ENCODE measurements at regions not wholly inside any gene's neighbourhood (a gene's known extent, or its start where the extent isn't known, plus 50 kb on each side); places are given as distances from the start of the nearest gene placed in this dataset.
"Not testable (repeated sequence)": the region's sequence is repeated elsewhere in the genome, so short reads cannot be mapped to it uniquely, and the experiment has no call there.

- no peak for DNase-seq
Observed at GRCh38 chr6:151154418-151154817, 85.3 kb upstream of the AKAP12 start.

GRCh38 chr6:151155095-151155494, 84.7 kb upstream of the AKAP12 start:
- DNase-seq, result no peak

GRCh38 chr6:151160929-151161757, 78.6 kb upstream of the AKAP12 start:
- peak; percentile 63 for DNase-seq

DNA sequence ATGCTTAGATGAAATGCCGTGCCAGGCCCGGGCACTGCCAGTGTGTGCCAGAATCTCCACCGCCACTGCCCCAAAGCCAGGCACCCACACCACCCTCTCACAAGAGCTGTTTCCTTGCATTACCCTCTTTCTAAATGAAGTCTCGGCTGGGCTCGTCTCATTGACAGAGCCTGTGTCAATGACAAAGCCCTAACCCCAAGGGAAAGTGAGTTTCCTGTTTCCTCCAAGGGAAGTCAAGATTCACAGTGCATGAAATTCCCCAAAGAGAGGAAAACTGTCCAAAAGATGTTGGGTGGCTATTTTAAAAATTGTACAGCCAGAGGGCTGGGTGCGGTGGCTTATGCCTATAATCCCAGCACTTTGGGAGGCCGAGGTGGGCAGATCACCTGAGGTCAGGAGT, 75.4 kb upstream of the AKAP12 start:
- DNase-seq, result no peak

GRCh38 chr6:151166180-151166579, 73.6 kb upstream of the AKAP12 start:
- no peak for DNase-seq

DNA sequence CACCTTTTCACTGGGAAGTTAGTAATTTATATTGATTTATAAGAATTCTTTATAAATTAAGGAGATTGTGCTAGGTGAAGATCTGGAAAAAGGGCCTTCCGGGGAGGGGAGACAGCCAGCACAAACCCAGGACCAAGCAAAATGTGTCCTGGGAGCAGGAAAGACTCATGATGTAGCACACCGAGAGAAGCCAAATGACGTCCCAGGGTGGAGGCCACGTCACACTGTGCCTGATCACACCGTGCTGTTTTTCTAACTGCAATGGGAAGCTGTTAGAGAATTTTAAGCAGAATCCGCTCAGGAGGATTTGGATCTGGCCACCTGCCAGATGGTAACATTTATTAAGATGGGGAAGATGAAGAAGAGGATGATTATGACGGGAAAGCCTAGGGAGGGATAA, 72.7 kb upstream of the AKAP12 start:
- DNase-seq, result no peak

DNA sequence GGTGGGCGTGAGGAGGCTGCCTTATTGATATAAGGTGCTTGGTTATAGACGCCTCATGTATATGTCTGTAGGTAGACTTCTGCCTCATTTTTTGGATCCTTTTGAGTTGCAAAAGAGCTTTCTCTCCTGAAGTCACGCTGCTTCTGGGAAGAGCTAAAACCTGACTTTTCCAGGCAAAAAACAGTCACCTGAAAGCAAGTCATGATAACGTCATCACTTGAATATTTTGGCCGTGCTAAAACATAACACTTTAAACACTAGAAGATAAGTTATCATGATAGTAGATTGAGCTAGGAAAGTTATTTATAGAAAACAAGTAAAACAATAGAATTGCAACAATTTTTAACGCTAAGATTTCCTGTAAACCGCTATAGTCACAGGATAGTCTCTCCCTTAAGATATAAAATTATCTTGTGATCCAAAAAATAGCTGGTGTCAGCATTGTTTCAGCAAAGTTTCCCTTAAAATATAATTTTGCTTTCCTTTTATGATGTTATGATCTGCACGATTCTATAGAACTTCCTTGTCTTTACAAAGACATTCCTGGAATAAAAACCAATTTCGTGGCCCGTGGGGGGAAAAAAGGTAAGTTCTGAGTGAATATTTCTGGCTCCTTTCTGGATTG, 69.0 kb upstream of the AKAP12 start:
- no peak for DNase-seq

DNA sequence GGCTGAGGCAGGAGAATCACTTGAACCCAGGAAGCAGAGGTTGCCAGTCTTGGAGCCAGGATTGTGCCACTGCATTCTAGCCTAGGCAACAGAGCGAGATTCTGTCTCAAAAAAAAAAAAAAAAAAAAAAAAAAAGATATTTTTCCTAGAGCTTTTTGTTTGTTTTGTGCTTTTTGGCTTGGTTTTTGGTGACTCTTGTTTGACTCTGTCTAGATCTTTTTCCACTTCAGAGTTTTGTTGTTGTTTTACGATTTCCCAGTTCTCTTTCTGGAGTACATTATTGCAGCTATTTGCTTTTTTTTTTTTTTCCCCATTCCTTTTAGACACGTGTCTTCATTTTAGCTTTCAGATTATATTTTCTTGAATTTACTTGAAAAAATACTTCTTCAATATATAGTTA, 67.0 kb upstream of the AKAP12 start:
- DNase-seq, result no peak

- DNase-seq, result no peak
Observed at GRCh38 chr6:151175662-151176445, 63.9 kb upstream of the AKAP12 start.

DNA sequence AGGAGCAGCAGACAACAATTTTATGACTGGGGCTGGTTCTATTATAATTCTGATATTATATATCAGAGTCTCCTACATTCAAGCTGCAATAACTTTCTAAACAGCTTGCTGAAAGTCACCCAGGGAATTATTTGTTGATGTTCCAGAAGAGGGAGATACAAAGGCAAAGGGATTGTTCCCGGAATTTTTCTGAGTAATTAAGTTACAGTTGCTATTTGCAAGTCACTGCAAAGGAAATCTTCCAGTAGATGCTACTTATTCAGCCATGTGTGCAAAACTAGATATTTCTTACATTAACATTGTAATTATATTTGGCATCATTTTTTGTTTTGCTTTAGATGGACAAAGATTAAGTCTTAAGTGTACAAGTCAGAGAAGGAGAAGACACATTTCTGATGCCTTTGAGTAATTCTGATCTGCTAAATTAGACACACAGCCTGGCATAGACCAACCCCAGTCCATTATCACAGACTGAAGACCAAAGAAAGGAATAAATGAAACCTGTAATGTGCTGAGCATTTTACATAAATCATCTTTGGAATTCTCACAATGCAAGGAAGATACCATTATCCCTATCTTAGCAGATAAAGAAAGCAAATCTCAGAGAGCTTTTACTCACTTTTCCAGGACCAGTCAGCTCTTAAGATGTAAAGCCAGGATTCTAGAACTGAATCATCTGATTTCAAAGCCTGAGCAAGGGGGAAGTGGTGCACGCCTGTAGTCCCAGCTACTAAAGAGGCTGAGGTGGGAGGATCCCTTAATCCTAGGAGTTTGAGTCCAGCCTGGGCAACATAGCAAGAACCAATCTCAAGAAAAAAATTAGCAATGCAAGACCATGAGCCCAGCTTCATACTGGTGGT, 62.6 kb upstream of the AKAP12 start:
- no peak for DNase-seq

GRCh38 chr6:151178373-151178772, 61.4 kb upstream of the AKAP12 start:
- DNase-seq, result no peak

GRCh38 chr6:151179321-151179720, 60.4 kb upstream of the AKAP12 start:
- no peak for DNase-seq

- DNase-seq, result no peak
Observed at GRCh38 chr6:151180330-151181048, 59.3 kb upstream of the AKAP12 start.

- no peak for DNase-seq
Observed at GRCh38 chr6:151181706-151182363, 57.9 kb upstream of the AKAP12 start.

DNA sequence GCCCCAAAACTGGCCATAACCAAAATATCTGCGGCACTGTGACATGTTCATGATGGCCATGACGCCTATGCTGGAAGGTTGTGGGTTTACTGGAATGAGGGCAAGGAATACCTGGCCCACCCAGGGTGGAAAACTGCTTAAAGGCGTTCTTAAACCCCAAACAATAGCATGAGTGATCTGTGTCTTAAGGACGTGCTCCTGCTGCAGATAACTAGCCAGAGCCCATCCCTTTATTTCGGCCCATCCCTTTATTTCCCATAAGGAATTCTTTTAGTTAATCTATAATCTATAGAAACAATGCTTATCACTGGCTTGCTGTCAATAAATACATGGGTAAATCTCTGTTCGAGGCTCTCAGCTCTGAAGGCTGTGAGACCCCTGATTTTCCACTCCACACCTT, 56.8 kb upstream of the AKAP12 start:
- not testable (repeated sequence) for DNase-seq

DNA sequence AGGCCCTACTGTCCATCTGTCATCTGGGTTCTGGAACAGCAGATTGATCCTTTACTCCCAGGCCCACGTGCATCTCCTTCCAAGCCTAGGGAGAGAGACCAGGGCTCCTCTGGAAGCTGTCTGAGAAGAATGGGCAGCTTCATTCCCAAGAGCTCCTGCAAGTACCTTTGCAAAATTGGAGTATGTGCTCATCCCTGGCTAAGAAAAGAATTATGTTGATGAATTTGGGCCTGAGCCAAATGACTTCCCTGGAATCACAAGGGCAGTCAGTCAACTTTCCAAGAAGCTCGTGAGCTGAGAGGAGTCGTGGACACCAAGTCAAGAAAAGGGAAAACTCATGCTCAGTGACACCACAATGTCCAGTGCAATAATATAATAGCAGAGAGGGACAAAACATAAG, 54.6 kb upstream of the AKAP12 start:
- DNase-seq, result no peak

DNA sequence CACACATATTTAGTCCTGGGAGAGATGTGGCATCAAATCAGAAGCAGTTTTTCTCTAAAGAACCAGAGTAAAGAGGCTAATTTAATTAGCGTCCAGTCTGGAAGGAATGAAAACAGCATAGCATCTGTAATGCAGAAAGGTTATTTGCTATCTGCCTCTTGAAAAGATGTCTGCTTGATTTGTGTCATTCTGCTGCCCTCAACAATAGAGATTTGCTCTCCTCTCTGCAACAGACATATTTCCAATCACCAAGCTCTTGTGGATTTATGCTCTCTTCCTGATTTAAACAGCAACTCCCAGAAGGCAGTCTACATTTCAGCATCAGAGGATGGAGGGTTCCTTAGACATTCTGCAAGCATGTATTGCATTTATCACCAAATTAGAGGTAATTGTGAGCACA, 53.5 kb upstream of the AKAP12 start:
- no peak for DNase-seq

GRCh38 chr6:151186804-151187330, 52.9 kb upstream of the AKAP12 start:
- no peak for DNase-seq

Measured in NCI-H526 treated with DMSO at 0.1 percent for 48 hours (cell line).